Upper lobe of right lung (tissue), 1 donor: ENCODE measurements at regions not wholly inside any gene's neighbourhood (a gene's known extent, or its start where the extent isn't known, plus 50 kb on each side); places are given as distances from the start of the nearest gene placed in this dataset.

Source experiments
- ATAC-seq: fragments of 200-7000 bp; cut with Tn5 transposase; one replicate; pipeline ENCODE4 v1.9.1; 2020; ENCODE audit warnings: mild to moderate bottlenecking, moderate library complexity
- DNase-seq: peaks from one replicate; pipeline ENCODE4 v3.0.0-alpha.2; 2020
- H3K27ac ChIP-seq: fragments of 200-600 bp; one replicate; pipeline ENCODE4 v1.8.0; 2022
- H3K27me3 ChIP-seq: fragments of 200-600 bp; one replicate; pipeline ENCODE4 v1.8.0; 2022; ENCODE audit warnings: mild to moderate bottlenecking
- H3K36me3 ChIP-seq: fragments of 200-600 bp; one replicate; pipeline ENCODE4 v1.8.0; 2022
- H3K4me1 ChIP-seq: fragments of 200-600 bp; one replicate; pipeline ENCODE4 v1.8.0; 2022
- H3K4me3 ChIP-seq: fragments of 200-600 bp; one replicate; pipeline ENCODE4 v1.8.0; 2022; ENCODE audit warnings: mild to moderate bottlenecking
- H3K9me3 ChIP-seq: fragments of 200-600 bp; one replicate; pipeline ENCODE4 v1.8.0; 2022
- intact Hi-C: fragments of 100-400 bp; cut with DNase I; formaldehyde crosslinking; loops from one replicate; pipeline ENCODE4 v1.11.0; 2022
- TF ChIP-seq, protein P1 (sequence below): fragments of 200-600 bp; IDR thresholded peaks from one replicate; pipeline ENCODE4 v1.8.0; 2022; ENCODE audit warnings: antibody characterized with exemption
- donor health status: DM: no; HTN: yes; CAD: no; lungs with severe emphysema.

DNA sequence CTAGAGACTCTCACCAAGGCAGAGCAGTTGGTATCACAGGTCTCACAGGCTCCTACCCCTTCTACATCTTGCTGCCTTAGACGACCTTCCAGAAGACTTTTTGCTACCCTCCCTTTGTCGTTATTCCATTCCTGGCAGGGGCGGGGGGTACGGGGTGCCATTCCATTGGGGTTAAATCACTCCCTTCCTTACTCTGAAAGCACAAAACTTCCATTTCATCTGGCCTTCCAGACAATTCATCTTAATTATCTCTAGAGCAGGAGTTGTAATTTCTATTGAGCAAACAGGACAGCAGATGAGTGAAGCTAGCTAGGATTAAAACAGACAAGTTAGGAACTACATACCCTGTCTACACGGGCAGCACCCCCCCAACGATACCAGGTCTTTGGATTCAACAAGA, 276.2 kb upstream of the TANK start:
- ATAC-seq (no peak), DNase-seq (no peak)
- H3K27me3 ChIP-seq: no peaks in the 10 kb centered on the region
- TF ChIP-seq, protein P1, sequence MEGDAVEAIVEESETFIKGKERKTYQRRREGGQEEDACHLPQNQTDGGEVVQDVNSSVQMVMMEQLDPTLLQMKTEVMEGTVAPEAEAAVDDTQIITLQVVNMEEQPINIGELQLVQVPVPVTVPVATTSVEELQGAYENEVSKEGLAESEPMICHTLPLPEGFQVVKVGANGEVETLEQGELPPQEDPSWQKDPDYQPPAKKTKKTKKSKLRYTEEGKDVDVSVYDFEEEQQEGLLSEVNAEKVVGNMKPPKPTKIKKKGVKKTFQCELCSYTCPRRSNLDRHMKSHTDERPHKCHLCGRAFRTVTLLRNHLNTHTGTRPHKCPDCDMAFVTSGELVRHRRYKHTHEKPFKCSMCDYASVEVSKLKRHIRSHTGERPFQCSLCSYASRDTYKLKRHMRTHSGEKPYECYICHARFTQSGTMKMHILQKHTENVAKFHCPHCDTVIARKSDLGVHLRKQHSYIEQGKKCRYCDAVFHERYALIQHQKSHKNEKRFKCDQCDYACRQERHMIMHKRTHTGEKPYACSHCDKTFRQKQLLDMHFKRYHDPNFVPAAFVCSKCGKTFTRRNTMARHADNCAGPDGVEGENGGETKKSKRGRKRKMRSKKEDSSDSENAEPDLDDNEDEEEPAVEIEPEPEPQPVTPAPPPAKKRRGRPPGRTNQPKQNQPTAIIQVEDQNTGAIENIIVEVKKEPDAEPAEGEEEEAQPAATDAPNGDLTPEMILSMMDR: no peak
- H3K4me1 ChIP-seq: no peaks in the 10 kb centered on the region
- no peaks in the 10 kb centered on the region for H3K36me3 ChIP-seq
- intact Hi-C loops: no loop called here
- no peaks in the 10 kb centered on the region for H3K9me3 ChIP-seq
- no peak overlapping the region for H3K4me3 ChIP-seq
- H3K27ac ChIP-seq: no peak overlapping the region

DNA sequence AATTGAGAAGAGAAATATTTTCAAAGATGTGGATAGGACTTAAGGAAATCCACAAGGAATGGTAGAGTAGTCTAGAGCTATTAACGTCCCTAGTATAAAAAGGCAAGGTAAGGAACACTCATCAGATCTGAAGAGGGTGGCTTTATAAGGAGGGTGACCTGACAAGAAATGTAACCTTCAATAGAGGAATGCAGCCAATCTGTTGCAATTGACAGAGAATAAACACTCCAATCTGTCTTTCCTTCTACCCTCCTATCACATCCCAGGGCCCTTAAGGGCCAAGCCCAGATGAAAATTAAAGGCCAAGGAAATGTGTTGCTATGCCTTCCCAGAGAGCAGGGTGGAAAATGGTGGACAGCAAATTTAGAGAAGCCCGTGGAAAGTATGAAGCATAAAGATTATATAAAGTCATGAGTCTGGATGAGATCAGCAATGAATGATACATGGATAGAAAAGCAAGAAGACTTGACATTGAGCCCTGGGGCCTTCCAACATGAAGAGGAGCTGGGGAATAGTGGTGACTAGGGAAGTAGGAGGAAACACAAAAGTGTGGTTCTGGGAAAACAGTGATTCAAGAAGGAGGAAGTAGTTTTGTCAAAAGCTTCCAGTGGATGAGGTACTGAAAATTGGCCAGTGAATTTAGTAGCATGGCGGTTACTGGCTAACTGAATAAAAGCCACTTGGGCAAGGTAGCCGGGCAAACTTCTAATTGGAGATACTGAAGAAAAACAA, 270.6 kb upstream of the TANK start:
- TF ChIP-seq, protein P1: no peak
- H3K27me3 ChIP-seq: no peaks in the 10 kb centered on the region
- ATAC-seq: peak; percentile 85
- no peaks in the 10 kb centered on the region for H3K36me3 ChIP-seq
- H3K4me1 ChIP-seq: no peaks in the 10 kb centered on the region
- no peak overlapping the region for H3K27ac ChIP-seq
- no peak overlapping the region for H3K4me3 ChIP-seq
- no peaks in the 10 kb centered on the region for H3K9me3 ChIP-seq
- intact Hi-C loops: no loop called here
- no peak for DNase-seq

DNA sequence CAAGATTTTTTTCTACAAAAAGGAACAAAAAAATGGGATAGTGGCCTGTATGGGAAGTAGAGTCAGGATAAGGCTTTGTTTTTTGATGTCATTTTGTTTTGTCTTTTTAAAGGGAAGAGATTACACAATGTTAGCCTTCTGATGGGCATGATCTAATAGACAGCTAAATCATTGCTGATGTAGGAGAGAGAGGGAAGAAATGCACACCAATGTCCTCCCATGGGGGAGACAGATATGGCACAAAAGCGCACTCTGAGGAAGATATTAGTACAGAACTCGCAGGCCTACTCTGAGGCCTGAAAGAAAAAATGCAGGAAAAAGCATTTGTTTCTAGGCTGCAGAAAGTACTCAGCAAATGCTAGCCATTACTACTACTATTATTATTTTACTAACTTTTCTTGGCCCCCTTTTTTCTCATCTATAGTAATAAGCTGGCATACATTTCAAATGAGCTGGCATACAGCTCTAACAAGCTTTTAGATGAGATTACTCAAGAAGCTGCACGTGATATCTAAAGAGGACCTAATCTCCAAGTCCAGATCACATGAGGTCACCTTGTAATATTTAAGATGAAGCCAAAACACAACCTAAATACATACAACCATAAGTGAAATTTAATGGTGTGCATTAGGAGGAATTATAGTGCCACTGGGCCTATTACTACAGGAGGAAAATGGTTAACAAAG, 269.4 kb upstream of the TANK start:
- Histone ChIP-seq H3K4me1 (no peaks in the 10 kb centered on the region), H3K27me3 (no peaks in the 10 kb centered on the region), H3K9me3 (peaks cover 3% of the 10 kb centered on the region), H3K27ac (no peak overlapping the region), H3K4me3 (no peak overlapping the region), H3K36me3 (no peaks in the 10 kb centered on the region)
- TF ChIP-seq, protein P1: no peak
- no peak for ATAC-seq
- intact Hi-C loops: no loop called here
- DNase-seq: no peak

DNA sequence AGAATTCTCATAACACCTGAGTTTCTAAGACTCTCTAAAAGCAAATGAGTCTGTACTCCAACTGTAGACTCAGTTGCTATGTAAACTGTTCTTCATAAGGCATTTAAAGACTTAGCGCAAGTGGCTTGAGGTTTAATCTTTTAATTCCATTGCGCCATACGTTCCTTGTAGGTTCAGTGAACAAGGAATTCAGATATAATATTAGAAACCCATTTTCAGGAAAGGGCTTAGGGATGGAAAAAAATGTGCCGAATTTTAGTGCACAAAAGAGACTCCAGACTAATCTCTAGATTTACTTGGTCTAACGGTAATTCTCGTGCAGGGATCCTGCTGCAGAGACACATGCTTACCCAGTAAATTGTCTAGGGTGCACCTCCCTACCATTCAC, 268.9 kb upstream of the TANK start:
- intact Hi-C loops: no loop called here

DNA sequence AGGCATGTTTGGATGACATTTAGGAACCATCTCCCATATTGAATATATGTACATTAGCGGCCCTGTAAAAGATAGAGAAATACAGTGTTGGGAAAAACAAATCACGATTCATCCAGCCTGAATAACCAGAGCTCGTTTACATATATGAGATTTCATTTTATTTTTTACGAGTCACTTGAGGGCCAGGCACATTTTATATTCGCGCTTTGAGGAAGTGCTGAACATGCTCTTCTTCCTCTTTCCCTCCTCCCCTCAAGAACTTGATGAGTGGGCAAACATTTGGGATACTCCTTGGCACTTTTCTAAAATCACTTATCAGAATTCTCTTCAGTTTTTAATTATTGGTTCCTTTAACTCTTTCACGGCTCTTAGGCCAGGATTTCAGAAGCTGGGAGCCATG, 268.0 kb upstream of the TANK start:
- DNase-seq: no peak
- Histone ChIP-seq H3K27ac (no peak overlapping the region), H3K4me1 (no peaks in the 10 kb centered on the region), H3K27me3 (no peaks in the 10 kb centered on the region), H3K4me3 (no peak overlapping the region), H3K36me3 (no peaks in the 10 kb centered on the region), H3K9me3 (peaks cover 8% of the 10 kb centered on the region)
- intact Hi-C loops: no loop called here
- TF ChIP-seq, protein P1: no peak
- ATAC-seq: no peak

More for the DNA sequence above, 268.9 kb upstream of the TANK start:
- ATAC-seq (no peak), DNase-seq (no peak)
- no peaks in the 10 kb centered on the region for H3K27me3 ChIP-seq
- H3K9me3 ChIP-seq: peaks cover 8% of the 10 kb centered on the region
- no peak overlapping the region for H3K4me3 ChIP-seq
- H3K27ac ChIP-seq: no peak overlapping the region
- no peaks in the 10 kb centered on the region for H3K4me1 ChIP-seq
- TF ChIP-seq, protein P1: no peak
- H3K36me3 ChIP-seq: no peaks in the 10 kb centered on the region
